CD4-positive, alpha-beta T cell treated with Interleukin-1 beta for 1 hour (primary cell): ENCODE measurements at regions not wholly inside any gene's neighbourhood (a gene's known extent, or its start where the extent isn't known, plus 50 kb on each side); places are given as distances from the start of the nearest gene placed in this dataset.
"Not testable (repeated sequence)": the region's sequence is repeated elsewhere in the genome, so short reads cannot be mapped to it uniquely, and the experiment has no call there.

ENCODE experiments used
- DNase-seq, 2 donors: peaks; one replicate each; pipeline ENCODE4 v3.0.0-alpha.2; 2020 to 2022

DNA sequence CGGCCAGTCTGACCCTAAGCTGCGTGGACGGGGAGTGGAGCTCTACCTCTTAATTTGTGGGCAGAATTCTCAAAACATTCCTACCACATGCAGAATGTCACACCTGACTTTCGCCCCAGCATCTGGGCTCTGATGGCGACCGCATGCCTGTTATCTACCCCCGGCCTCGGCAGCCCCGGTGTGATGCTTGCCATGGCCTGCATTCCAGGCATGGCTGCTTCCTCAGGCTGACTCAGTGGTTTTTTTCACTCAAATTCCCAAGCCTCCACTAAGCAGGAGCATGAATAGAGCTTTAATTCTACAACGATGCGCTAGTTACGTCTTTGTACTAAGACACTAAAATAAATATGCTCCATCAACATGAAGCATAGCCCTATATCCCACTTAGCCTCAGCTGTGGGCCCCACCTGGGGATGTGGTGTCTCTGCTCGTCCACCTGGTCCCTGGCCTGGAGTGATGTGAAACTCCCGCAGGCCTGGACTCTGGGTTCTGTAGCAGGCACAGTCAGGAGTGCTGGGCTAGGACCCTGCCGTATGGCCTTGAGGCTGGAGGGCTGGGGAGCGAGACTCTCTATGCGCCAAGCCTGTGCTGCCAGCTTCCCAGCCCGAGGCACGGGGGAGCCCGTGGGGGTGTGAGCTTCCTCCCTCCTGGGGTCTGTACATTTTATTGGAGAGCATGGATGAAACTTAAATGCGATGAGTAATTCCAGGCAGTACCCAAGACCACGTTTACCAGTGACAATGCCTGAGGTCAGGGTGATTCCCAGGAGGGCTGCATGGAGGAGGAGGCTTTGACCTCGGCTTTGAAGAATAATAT lies 153.2 kb downstream of the CTTN start:
- no peak for DNase-seq

DNA sequence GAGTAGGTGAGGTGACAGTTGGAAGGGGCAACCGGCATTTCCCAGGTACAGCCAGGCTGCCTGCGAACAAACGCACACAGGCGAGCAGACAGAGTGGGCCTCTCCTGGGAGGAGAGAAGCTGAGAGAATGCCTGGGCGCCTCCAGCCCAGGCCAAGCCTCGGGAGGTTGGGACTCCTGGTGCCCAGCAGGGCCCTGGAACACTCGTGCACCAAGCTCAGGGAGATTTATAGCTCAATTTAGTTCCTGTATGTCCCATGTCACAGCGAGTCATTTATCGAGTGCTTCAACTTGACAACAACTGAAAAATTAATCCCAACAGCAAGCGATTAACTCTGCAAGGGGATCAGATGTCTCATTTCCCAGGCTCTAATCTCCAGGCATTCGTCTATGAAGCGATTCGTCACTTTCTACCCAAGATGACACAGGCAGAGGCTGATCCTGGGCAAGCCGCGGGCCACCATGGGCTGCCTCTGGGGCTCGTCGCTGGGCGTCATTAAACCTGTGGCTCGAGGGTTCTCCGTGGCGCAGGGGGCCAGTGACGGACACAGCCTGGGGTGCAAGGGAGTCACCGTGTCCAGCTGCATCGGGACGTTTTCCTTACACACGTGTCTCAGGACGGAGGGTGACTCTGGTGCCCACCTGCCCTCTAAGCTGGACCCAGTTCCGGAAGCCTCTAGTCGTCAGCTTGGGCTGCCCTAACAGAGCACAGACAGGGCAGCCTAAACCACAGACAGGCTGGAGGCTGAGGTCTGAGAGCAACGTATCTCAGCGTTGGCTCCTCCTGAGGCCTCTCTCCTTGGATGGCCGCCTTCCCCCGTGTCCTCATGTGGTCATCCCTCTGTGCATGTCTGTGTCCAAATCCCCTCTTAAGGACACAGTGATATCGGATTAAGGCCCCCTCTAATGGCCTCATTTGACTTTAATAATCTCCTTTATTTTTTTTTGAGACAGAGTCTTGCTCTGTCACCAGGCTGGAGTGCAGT lies 154.1 kb downstream of the CTTN start:
- DNase-seq, result no peak

DNA sequence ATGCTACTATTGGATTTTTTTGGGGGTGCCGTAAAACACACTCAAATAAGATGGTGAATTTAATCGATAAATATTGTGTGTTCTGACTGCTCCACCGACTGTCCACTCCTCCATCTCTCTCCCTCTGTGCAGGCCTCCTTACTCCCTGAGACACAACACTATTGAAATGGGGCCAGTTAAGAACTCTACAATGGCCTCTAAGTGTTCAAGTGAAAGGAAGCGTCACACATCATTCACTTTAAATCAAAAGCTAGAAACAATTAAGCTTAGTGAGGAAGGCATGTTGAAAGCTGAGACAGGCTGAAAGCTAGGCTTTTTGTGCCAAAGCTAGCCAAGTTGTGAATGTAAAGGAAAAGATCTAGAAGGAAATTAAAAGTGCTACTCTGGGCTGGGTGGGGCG lies 156.7 kb downstream of the CTTN start:
- no peak for DNase-seq

DNA sequence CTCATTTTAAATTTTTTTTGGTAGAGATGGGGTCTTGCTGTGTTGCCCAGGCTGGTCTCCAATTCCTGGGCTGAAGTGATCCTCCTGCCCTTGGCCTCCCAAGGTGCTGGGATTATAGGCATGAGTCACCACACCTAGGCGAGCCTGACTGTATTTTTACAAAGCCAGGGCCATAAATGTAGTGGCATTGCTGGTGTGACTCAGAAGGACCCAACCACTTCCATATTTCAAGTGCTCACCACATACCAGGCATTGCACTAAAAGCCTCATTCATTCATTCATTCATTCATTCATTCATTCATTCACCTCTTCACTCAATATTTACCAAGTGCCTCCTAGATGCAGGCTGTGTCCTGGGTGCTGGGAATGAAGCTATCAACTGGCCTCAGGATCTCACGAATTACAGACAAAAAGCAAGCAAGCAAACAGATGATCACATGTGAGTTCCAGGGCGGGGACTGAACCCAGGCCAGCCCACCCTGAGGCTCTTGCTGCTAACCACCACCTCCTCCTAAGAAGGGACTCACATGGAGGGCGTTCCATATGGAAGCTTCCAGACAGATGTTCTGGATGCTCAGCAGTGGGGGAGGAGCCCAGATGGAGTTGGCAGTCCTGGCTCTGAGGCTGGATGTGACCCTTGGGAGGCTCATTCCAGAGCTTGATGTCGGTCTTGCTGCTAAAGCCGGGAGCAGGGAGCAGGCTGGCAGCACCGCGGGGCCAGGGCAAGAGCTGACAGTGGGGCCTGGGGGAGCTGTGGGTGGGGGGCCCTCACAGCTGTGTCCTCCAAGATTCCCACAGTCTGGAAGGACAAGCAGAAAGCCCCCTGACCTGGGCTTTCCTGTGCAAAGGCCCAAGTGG lies 158.8 kb downstream of the CTTN start:
- DNase-seq, result no peak

DNA sequence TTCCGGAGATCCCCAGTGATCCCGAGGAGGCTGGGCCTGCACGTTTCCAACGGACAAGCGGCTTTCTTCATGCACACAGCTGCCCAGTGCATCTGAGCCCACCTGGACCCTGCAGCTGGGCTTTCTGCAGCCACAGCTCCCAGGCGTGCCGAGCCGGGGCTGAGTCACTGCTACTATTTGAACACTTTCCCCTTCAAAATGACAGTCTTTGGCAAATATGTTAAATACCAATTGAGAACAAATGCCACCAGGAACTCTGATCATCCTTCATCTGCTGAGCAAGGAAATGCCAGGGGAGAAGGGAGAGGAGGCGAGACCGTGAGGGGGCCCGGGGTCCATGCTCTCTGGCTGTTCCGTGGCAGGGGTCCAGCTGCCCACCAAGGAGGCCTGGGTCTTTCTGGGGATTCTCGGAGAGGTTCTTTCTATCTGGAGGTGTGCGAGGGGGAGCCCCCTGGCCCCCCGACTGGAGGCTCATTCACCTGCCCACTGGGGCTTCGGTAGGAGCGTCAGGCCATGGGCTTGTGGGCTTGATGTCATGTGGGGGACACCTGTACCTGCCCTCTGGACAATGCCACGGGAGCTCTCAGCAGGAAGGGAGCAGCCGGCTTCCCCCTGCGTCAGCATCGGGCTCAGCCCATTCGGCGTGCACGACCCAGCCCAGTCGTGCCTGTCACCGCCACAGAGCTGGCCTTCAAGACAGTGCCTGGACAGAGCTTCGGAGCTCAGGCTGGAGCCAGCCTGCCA lies 159.6 kb downstream of the CTTN start:
- DNase-seq, result no peak

DNA sequence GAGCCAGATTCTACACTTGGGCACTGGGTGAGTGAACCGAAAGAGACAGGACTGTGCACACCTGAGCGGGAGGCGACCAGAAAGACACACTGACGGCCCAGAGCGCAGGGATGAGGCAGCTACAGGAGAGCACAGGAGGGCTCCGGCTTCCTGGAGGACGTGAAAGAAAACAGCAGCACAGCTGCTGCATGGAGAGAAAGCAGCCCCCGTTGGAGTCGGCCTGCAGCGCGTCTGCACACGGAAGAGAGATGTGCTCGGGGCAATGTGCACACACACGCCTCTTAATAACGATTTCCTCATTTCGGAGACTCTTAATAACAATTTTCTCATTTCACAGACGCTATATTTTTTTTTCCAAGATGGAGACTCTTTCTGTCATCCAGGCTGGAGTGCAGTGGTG lies 160.4 kb downstream of the CTTN start:
- no peak for DNase-seq

DNA sequence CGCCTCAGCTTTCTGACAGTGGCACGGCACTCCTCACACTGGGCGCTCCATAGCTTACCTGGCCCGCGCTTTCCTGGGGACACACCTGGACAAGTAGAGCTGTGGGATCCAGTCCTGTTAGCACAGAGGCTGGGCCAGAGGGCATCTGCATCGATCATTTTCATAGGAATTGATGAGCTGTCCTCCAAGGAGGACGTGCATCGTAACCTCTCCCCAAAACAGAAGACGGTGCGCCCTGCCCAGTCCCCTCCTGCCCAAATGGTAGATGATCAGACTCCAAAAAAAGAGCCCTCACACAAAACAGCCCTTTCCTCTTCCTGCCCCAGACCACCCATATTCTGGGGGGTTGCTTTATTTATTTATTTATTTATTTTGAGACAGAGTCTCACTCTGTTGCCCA lies 161.2 kb downstream of the CTTN start:
- DNase-seq, result no peak

DNA sequence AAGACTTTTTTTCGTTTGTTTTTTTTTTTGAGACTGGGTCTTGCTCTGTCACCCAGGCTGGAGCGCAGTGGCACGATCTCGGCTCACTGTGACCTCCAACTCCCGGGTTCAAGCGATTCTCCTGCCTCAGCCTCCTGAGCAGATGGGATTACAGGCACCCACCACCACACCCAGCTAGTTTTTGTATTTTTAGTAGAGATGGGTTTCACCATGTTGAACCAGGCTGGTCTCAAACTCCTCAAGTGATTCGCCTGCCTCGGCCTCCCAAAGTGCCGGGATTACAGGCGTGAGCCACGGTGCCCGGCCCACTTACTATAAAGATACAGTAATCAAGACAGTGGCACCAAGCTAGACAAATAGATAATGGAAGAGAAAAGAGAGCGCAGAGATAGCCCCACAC lies 162.3 kb downstream of the CTTN start:
- not testable (repeated sequence) for DNase-seq

DNA sequence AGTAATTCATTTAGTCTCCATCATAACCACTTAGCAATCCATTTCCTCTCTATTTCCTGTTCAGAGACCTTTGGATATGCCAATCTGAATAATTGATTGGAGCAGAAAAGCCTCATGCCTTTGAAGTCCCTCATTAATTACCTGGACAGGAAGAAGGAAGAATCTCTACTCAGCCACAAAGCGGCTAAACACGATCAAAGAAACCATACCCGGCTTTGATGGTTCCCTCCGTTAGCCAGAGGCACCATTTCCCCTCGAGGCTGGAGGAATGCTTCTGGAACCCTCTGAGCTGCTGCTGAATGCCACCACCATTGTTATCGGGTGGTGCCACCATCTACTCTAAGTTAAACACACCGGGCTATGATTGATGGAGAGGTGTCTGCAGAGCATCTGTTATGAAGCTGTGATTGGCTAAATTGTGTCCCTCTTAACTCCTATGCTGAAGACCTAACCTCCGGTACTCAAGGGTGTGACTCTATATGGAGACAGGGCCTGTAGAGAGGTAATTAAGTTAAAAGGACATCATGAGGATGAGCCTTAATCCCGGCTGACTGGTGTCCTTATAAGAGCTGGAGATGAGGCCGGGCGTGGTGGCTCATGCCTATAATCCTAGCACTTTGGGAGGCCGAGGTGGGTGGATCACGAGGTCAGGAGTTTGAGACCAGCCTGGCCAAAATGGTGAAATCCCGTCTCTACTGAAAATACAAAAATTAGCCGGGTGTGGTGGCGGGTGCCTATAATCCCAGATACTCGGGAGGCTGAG lies 168.6 kb downstream of the CTTN start:
- DNase-seq, result no peak

DNA sequence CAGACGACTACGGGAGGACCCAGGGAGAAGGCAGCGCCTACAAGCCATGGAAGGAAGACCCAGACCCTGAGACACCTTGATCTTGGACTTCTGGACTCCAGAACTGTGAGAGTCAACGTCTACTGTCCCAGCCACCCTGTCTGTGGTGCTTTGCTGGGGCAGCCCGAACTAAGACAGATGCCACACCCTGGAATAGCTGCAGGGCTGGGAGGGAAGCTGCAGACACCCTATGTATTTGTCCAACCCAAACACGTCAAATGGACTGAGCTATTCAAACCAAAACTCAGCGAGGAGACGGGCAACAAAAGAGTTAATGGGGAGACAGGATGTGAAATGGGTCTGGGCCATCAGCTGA lies 169.3 kb downstream of the CTTN start:
- no peak for DNase-seq

DNA sequence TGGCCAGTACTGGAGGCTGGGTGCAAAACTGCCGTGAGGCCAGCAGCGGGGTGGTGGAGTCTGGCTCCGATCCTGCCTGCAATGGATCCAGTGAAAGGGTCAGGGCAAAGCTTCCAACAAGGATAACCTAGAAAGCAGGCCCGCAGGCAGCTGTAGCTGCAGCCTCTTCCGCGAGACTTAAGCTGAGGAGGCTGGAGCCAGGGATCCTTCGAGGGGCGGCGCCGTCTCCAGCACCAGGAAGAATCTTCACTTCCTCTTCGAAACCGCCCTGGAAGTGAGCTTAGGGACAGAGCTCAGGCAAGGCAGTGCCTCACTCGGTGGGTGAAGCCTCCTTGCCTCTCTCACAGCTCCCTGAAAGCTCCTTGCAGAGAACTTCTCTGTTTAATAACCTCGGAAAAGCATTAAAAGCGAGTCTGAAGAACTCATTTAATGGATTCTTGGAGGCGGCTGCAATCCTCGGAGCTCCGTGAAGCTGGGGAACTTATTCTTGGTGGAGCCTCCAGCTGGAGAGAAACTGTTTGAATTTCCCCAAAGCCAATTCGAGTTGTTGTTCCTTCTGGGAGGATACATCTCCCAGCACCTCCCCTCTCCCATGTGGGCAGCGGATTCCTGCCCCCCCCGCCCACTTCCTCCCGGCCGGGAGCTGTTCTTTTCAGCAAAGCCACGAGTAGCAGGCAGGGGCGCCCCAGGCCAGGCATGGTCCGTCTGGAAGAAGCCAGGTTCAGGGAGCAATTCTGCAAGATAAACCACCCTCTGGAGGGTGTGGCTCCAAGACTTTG lies 169.9 kb downstream of the CTTN start:
- no peak for DNase-seq

DNA sequence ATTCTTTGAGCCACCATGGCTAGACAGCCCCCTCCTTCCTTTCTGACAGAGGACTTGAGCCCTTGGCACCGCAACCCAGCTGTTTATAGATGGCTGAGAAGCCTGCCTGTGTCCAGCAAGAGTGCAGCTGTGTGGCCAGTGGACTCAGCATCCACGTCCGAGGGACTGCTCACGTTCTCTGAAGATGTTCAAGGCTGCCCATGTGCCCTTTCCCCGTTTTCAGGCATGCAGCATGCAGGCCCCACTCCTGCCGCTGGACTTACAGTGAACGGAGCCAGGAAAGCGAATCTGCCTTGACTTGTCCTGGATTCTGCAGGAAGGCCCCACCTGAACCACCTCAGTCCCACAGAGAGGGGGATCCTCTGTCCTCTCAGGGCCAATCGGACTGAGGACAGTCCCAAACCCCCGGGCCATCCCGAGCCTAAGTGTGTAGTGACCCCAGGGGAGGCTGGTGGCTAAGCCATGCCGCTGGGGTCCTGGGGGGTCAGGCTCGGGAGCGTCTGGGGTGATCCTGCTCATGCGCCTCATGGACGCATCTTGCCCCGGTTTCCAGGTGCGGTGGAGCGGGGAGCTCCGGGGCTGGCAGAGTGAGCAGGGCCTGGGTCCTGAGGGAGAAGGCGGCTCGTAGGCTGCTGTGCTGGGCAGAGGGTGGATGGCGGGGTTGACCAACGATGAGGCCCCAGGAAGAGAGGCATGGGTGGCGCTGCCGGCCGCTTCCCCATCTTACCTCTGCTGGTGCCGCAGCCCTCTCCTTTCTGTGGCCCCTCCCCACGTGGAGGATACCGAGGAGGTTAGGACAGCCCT lies 170.7 kb downstream of the CTTN start:
- no peak for DNase-seq

DNA sequence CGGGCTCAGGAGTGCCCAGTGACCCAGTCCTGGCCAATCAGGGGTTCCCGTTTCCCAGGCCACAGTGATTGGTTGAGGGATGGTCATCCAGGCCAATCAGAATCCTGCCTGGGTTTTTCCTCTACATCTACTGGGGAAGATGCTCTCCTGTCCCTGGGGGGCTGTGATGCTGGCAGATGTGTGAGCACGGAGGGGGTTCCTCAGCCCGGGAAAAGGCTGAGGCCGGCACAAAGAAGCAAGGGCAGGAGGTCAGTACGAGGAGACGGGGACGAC lies 171.2 kb downstream of the CTTN start:
- no peak for DNase-seq

DNA sequence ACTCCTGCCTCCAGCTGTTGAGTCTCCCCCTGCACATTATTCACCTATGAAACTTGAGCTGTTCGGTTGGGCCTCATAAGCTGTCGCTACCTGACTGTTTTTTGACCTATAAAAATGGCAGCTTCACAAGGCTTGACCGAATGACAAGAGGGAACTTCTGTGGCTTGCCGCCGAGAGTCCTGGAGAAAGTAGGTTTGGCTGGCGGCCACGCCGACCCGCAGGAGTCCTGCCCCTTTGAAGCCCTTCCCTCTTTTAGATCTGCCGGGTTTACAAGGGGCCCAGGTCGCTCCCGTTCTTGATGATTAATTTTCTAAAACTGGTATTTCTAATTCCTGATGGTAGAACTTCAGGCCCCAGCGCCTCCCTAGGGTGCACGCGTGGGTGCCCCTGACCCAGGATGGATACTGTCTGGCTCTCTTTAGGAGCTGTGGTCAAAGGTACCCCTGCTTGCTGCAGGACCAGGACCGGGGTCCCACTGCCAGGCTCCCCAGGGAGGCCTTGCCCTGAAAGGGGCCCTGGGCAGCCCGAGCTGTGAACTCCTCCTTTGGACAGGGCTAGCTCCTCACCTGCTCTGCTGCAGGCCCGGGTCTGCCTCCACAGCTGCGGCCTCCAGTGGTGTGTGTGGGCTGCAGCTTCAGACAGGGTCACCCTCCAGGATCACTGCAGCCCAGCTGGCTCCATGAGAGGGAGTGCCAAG lies 171.8 kb downstream of the CTTN start:
- no peak for DNase-seq

DNA sequence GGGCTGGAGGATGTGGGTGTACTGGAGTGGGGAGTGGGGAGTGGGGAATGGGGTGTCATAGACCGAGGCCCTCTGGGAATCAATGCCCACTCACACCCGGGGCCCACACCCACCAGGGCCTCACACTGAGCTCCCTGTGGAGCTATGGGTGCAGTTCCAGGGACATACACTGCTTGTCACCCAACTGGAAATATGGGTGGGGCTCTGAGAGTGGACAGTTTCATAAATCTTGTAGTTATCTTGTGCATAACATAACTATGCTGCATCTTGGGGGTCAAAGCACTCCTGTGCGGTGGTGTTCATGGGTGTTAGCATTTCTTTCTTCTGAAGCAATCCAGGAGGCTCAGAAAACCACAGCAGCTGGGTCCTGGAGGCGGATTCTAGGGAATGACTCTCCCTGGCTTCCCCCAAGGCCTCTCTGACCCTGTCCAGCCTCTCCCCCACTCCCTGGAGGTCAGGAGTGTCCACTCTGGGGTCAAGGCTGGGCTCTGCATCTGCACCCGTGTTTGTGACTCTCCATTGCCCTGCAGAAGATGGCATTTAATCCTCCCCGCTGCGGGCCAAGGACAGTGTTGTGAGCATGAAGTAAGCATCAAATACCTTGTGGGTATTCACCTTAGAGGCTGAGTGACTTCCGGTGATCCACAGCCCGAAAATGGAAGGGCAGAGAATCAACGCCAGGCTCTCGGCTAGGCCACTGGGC lies 172.5 kb downstream of the CTTN start:
- DNase-seq, result no peak

DNA sequence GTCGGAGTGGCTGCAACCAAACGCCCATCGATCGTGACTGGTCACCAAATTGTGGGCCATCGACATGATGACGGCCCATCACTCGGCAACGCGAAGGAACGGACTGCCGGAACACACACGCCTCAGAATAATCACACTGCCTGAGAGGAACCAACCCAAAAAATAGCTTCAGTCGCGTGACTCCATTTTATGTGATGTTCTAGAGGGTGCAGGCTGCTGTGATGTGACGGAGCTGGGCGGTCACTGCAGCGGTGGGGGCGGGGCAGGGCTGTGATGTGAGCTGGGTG lies 174.6 kb downstream of the CTTN start:
- DNase-seq, result no peak

DNA sequence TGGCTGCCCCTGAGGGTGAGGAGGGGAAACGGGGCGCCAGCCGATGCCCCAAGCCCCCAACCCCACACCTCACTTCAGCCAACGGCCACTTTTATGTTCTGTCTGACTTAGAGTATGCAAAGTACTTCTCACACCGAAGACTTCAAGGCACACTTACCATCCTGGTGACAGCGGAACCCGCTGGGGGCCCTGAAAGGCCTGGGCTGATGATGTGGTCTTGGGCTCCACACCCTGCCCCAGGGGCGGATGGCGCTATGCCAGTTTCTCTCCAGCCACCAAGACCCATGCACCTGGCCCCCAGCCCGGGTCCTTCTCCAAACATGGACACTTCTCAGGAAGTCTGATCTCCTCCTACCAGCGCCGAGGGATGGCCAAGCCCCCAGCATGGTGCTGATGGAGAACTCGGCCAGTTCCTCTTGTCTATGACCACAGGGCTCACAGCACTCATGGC lies 175.4 kb downstream of the CTTN start:
- no peak for DNase-seq

DNA sequence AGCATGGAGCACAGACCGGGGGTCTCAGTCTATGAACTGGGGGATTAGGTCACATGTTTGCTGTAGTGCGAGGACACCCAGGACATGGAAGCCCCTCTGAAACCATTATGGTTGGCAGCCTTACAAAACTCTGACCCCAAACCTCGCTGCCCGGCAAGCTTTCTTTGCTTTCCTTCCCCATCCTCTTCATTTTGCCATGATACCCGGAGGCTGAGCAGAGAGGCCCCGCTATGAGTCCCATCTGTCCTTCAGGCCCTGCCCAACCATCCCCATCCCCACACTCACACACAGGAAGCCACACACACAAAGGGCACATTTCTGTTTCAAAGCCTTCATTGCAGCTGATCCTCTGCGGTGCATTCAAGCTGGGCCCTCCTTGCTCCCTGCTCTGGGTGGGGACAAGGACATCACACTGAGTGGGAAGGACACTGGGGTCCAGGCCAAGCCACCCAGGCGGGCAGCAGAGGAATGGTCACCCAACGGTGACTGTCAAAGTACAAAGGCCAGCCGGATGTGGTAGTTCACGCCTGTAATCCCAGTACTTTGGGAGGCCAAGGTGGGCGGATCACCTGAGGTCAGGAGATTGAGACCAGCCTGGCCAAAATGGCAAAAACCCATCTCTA lies 176.5 kb downstream of the CTTN start:
- no peak for DNase-seq
